Sigmoid colon (tissue), 4 donors: ENCODE measurements at regions not wholly inside any gene's neighbourhood (a gene's known extent, or its start where the extent isn't known, plus 50 kb on each side); places are given as distances from the start of the nearest gene placed in this dataset.

Source experiments
- CTCF ChIP-seq, 4 experiments: fragments of 450-650 bp in 3 of 4; fragments of 200-600 bp in 1 of 4; IDR thresholded peaks; one replicate each; pipeline ENCODE4 v1.5.1; 2016 to 2019; ENCODE audit warnings: antibody characterized with exemption in 4 of 4, mild to moderate bottlenecking in 3 of 4, moderate library complexity in 2 of 4
- EP300 ChIP-seq, 4 donors: sonication (generic); formaldehyde crosslinking; IDR thresholded peaks; one replicate each; pipeline ENCODE4 v1.6.1; 2017; ENCODE audit warnings: antibody characterized with exemption in 4 of 4
- POLR2A ChIP-seq, 2 donors: fragments of 450-650 bp; IDR thresholded peaks; one replicate each; pipeline ENCODE4 v1.6.1; 2016; ENCODE audit warnings: antibody characterized with exemption in 2 of 2, mild to moderate bottlenecking in 2 of 2, moderate library complexity in 2 of 2
- POLR2AphosphoS5 ChIP-seq, 4 donors: sonication (generic); formaldehyde crosslinking; IDR thresholded peaks; one replicate each; pipeline ENCODE4 v1.6.1; 2017; ENCODE audit warnings: antibody characterized with exemption in 4 of 4

- TF ChIP-seq EP300 (IDR thresholded peaks at IDR 0.05) (no peak), CTCF (IDR thresholded peaks at IDR 0.05) (no peak), POLR2A (IDR thresholded peaks at IDR 0.05) (no peak), POLR2AphosphoS5 (IDR thresholded peaks at IDR 0.05) (no peak)
Observed at GRCh38 chr5:165083394-165083793, 1578.0 kb downstream of the MAT2B start.
